PC-9 (cell line): ENCODE measurements at regions not wholly inside any gene's neighbourhood (a gene's known extent, or its start where the extent isn't known, plus 50 kb on each side); places are given as distances from the start of the nearest gene placed in this dataset. TPM values are rescaled to one million over a fixed set of nuclear protein-coding genes. Genes with fewer than 3 reads are reported as not detected.

Experiments used
- BruUV-seq: library from RNA; stranded (reverse); fragments of 400-500 nt; replicated peaks from 2 replicates; lab custom pipeline; 2021; lab: Mats Ljungman, UMichigan
- CTCF ChIA-PET: fragments of 300-600 bp; sonication (Branson Sonifier 250); formaldehyde crosslinking; loops from one replicate; lab custom pipeline; 2022; ENCODE audit warnings: antibody characterized with exemption; lab: Charles Lee
- POLR2A ChIA-PET: fragments of 300-600 bp; sonication (Branson Sonifier 250); formaldehyde crosslinking; loops from one replicate; lab custom pipeline; 2022; ENCODE audit warnings: antibody characterized with exemption; ENCODE audit not compliant: unreplicated experiment; lab: Charles Lee
- DNase-seq, 2 experiments: peaks; one replicate each; pipeline versions ENCODE4 v3.0.0 to v3.0.0-alpha.2; 2015 to 2022; ENCODE audit warnings: mixed read lengths in 1 of 2
- H2AFZ ChIP-seq: fragments of 200-600 bp; sonication (generic); 2 replicates; pipeline ENCODE4 v1.8.1; 2017; ENCODE audit warnings: antibody characterized with exemption
- H3F3A ChIP-seq: fragments of 200-600 bp; sonication (generic); 2 replicates; pipeline ENCODE4 v1.8.1; 2017; ENCODE audit warnings: antibody characterized with exemption, mild to moderate bottlenecking, low read depth; ENCODE audit not compliant: insufficient read depth
- H3K27ac ChIP-seq: fragments of 200-600 bp; sonication (generic); 2 replicates; pipeline ENCODE4 v1.6.1; 2016; ENCODE audit warnings: mixed run types
- H3K27me3 ChIP-seq: fragments of 200-600 bp; sonication (generic); 2 replicates; pipeline ENCODE4 v1.6.1; 2016; ENCODE audit warnings: low read depth, mixed run types; ENCODE audit not compliant: insufficient read depth
- H3K36me3 ChIP-seq: fragments of 200-600 bp; sonication (generic); 2 replicates; pipeline ENCODE4 v1.6.1; 2016; ENCODE audit warnings: low read depth, mixed run types
- H3K4me1 ChIP-seq: fragments of 200-600 bp; sonication (generic); replicated peaks from 2 replicates; pipeline ENCODE4 v1.6.1; 2016; ENCODE audit warnings: mixed run types; ENCODE audit not compliant: insufficient read depth
- H3K4me2 ChIP-seq: fragments of 200-600 bp; sonication (generic); 2 replicates; pipeline ENCODE4 v1.6.1; 2017; ENCODE audit warnings: mixed run types
- H3K4me3 ChIP-seq: fragments of 200-600 bp; sonication (generic); 2 replicates; pipeline ENCODE4 v1.6.1; 2016; ENCODE audit warnings: mixed run types
- H3K79me2 ChIP-seq: fragments of 200-600 bp; sonication (generic); 2 replicates; pipeline ENCODE4 v1.6.1; 2017; ENCODE audit warnings: low read depth, mixed run types
- H3K9me2 ChIP-seq: fragments of 200-600 bp; sonication (generic); 2 replicates; pipeline ENCODE4 v1.8.1; 2017; ENCODE audit warnings: mild to moderate bottlenecking; ENCODE audit not compliant: insufficient read depth
- H3K9me3 ChIP-seq: fragments of 200-600 bp; sonication (generic); 2 replicates; pipeline ENCODE4 v1.8.1; 2016; ENCODE audit warnings: low read depth; ENCODE audit not compliant: insufficient read depth
- H4K20me1 ChIP-seq: fragments of 200-600 bp; sonication (generic); 2 replicates; pipeline ENCODE4 v1.8.1; 2017; ENCODE audit not compliant: insufficient read depth
- EZH2 ChIP-seq: fragments of 200-600 bp; sonication (generic); IDR thresholded peaks from 2 replicates; pipeline ENCODE4 v1.8.0; 2017; ENCODE audit warnings: antibody characterized with exemption, low read depth
- intact Hi-C: fragments of 100-400 bp; cut with micrococcal nuclease; formaldehyde crosslinking; loops from one replicate; pipeline ENCODE4 v1.10.0; 2022; ENCODE audit not compliant: unreplicated experiment
- microRNA-seq: library from miRNA; unstranded; fragments of <30 nt; microRNA quantifications from one replicate; pipeline ENCODE4 v1.2.0, GENCODE V29; 2021; ENCODE audit warnings: borderline number of aligned reads, borderline replicate concordance
- TF ChIP-seq, protein P1 (sequence below): fragments of 200-600 bp; sonication (generic); conservative IDR thresholded peaks from 2 replicates; pipeline ENCODE4 v1.6.1; 2017; ENCODE audit warnings: mixed run types, antibody characterized with exemption, mild to moderate bottlenecking, moderate library complexity

DNA sequence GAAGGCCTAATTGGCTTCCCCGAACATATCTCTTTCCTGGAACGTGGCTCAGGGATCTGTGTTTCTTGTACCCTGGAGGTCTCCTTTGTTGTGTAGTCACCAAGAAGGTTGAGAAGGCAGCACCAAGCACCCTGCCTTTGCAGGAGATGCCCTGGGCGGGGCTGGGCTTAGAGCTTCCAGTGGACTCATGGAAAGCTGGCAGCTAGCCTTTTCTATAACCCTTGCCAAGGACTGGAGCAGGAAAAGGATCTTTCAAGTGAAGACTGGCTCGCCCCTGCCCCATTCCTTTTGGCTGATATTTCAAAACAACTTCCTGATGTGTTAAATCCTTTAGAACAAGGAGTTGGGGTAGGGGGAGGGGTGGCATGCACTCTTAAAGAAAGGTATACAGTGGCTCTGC is 58.9 kb upstream of the EPHA6 start:
- TF ChIP-seq EZH2, result no peak
- TF ChIP-seq, protein P1, sequence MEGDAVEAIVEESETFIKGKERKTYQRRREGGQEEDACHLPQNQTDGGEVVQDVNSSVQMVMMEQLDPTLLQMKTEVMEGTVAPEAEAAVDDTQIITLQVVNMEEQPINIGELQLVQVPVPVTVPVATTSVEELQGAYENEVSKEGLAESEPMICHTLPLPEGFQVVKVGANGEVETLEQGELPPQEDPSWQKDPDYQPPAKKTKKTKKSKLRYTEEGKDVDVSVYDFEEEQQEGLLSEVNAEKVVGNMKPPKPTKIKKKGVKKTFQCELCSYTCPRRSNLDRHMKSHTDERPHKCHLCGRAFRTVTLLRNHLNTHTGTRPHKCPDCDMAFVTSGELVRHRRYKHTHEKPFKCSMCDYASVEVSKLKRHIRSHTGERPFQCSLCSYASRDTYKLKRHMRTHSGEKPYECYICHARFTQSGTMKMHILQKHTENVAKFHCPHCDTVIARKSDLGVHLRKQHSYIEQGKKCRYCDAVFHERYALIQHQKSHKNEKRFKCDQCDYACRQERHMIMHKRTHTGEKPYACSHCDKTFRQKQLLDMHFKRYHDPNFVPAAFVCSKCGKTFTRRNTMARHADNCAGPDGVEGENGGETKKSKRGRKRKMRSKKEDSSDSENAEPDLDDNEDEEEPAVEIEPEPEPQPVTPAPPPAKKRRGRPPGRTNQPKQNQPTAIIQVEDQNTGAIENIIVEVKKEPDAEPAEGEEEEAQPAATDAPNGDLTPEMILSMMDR, result no peak
- intact Hi-C loops, result no loop called here
- H3K9me3 ChIP-seq, result no peaks in the 10 kb centered on the region
- POLR2A ChIA-PET, result no interaction called here
- CTCF ChIA-PET, result no interaction called here
- H3K27ac ChIP-seq, result no peak overlapping the region
- H3K27me3 ChIP-seq, result no peaks in the 10 kb centered on the region
- no peaks in the 10 kb centered on the region for H3F3A ChIP-seq
- H3K4me3 ChIP-seq, result no peak overlapping the region
- H3K9me2 ChIP-seq, result no peaks in the 10 kb centered on the region
- DNase-seq, result no peak
- H3K4me1 ChIP-seq, result no peaks in the 10 kb centered on the region
- no peaks in the 10 kb centered on the region for H4K20me1 ChIP-seq
- BruUV-seq, result no TSS peak
- H3K36me3 ChIP-seq, result no peaks in the 10 kb centered on the region
- H3K79me2 ChIP-seq, result no peaks in the 10 kb centered on the region
- no peak overlapping the region for H2AFZ ChIP-seq
- no peak overlapping the region for H3K4me2 ChIP-seq

DNA sequence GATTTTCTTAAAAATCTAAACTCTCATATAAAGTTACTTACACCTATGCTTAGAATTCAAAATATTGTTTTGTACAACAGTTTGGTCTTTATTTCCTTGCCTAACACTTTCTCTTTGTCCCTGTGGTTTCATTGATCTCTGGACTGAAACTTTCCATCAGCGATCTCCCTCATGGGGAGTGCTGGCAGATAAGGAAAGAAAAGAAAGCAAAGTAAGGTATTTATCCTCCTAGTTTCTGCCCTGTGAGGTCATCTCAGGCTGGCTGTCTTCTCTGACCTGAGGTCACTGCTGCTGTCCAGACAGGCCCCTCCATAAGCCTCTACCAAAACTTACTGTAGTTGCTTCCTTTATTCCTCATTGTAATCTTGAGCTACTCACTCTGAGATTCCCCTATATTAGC is 57.9 kb upstream of the EPHA6 start:
- no peak overlapping the region for H3K27ac ChIP-seq
- POLR2A ChIA-PET, result no interaction called here
- no peak overlapping the region for H3K4me3 ChIP-seq
- H3F3A ChIP-seq, result no peaks in the 10 kb centered on the region
- no peaks in the 10 kb centered on the region for H3K9me3 ChIP-seq
- DNase-seq, result no peak
- H4K20me1 ChIP-seq, result no peaks in the 10 kb centered on the region
- H3K27me3 ChIP-seq, result no peaks in the 10 kb centered on the region
- TF ChIP-seq, protein P1, result no peak
- no peak for TF ChIP-seq EZH2
- H3K9me2 ChIP-seq, result no peaks in the 10 kb centered on the region
- BruUV-seq, result no TSS peak
- intact Hi-C loops, result no loop called here
- H3K36me3 ChIP-seq, result no peaks in the 10 kb centered on the region
- CTCF ChIA-PET, result no interaction called here
- no peak overlapping the region for H3K4me2 ChIP-seq
- no peaks in the 10 kb centered on the region for H3K79me2 ChIP-seq
- H2AFZ ChIP-seq, result no peak overlapping the region
- no peaks in the 10 kb centered on the region for H3K4me1 ChIP-seq

DNA sequence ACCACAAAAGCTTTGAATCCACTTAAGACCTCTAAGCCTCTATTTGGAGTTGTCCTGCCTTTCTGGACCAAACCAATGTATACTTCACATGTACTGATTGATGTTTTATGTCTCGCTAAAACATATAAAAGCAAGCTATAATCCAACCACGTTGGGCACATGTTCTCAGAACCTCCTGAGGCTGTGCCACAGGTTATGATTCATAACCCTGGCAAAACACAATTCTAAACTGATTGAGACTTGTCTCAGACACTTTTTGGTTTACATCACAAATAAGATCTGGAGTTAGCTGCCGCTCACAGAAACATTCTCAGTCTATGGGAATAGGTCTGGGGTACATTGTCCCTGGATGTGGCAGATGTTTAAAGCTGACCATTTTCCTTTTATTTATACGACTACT is 53.4 kb upstream of the EPHA6 start:
- no peak for DNase-seq
- Histone ChIP-seq H3K27me3 (no peaks in the 10 kb centered on the region), H3K9me2 (no peaks in the 10 kb centered on the region), H3K27ac (no peak overlapping the region), H3K36me3 (no peaks in the 10 kb centered on the region), H3K4me2 (no peak overlapping the region), H3K4me3 (no peak overlapping the region), H3K79me2 (no peaks in the 10 kb centered on the region), H3K9me3 (no peaks in the 10 kb centered on the region), H3K4me1 (no peaks in the 10 kb centered on the region), H4K20me1 (no peaks in the 10 kb centered on the region), H3F3A (no peaks in the 10 kb centered on the region), H2AFZ (no peak overlapping the region)
- no TSS peak for BruUV-seq
- ChIA-PET CTCF (interaction anchor here (0.6 kb wide), 1 partner anchor 1195 kb away, joined by 3 read pairs; no protein-coding TSS in a partner anchor), POLR2A (no interaction called here)
- intact Hi-C loops, result no loop called here
- TF ChIP-seq, protein P1, result no peak
- no peak for TF ChIP-seq EZH2

Small RNA genes in the stretch of these regions (microRNA-seq; reads per million reads assigned to microRNA genes)
- not detected for gene MIR8060
